Activated CD8-positive, alpha-beta memory T cell treated with anti-CD3 and anti-CD28 coated beads, Interleukin-2, amount 10 ng/mL, durations not matched to agents 7 days and 5 days (primary cell): ENCODE measurements at regions not wholly inside any gene's neighbourhood (a gene's known extent, or its start where the extent isn't known, plus 50 kb on each side); places are given as distances from the start of the nearest gene placed in this dataset.

Experiments used
- ATAC-seq: fragments of 150-1000 bp; cut with Tn5 transposase; one replicate; pipeline ENCODE4 v1.10.0; 2021; ENCODE audit warnings: moderate library complexity
- CTCF ChIA-PET: fragments of 350-600 bp; sonication (Branson Sonifier 250); formaldehyde crosslinking; loops from one replicate; lab custom pipeline; 2021; ENCODE audit warnings: antibody characterized with exemption; lab: Charles Lee
- DNase-seq: peaks from one replicate; pipeline ENCODE4 v3.0.0-alpha.2; 2020
- H3K27ac Mint-ChIP-seq: one replicate; pipeline ENCODE4 v1.8.0; 2021; ENCODE audit warnings: mild to moderate bottlenecking, mixed read lengths
- H3K27me3 Mint-ChIP-seq: one replicate; pipeline ENCODE4 v1.8.0; 2021; ENCODE audit warnings: mixed read lengths
- H3K36me3 Mint-ChIP-seq: one replicate; pipeline ENCODE4 v1.8.0; 2021; ENCODE audit warnings: mild to moderate bottlenecking, mixed read lengths
- H3K4me1 Mint-ChIP-seq: one replicate; pipeline ENCODE4 v1.8.0; 2021; ENCODE audit warnings: mixed read lengths
- H3K4me3 Mint-ChIP-seq: one replicate; pipeline ENCODE4 v1.8.0; 2021; ENCODE audit warnings: mild to moderate bottlenecking, moderate library complexity, mixed read lengths
- H3K9me3 Mint-ChIP-seq: one replicate; pipeline ENCODE4 v1.8.0; 2022; ENCODE audit warnings: low read depth, mixed read lengths

- DNase-seq, result no peak
- Mint-ChIP-seq H3K36me3 (no peaks in the 10 kb centered on the region), H3K27ac (no peak overlapping the region), H3K27me3 (no peaks in the 10 kb centered on the region), H3K4me3 (no peak overlapping the region), H3K4me1 (no peaks in the 10 kb centered on the region), H3K9me3 (no peaks in the 10 kb centered on the region)
- CTCF ChIA-PET, result no interaction called here
- ATAC-seq, result no peak
Measured at GRCh38 chr4:119726505-119726904, 97.9 kb upstream of the PDE5A start.

GRCh38 chr4:119725688-119726330 lies 97.2 kb upstream of the PDE5A start:
- CTCF ChIA-PET, result no interaction called here
- Mint-ChIP-seq H3K27ac (no peak overlapping the region), H3K36me3 (no peaks in the 10 kb centered on the region), H3K9me3 (no peaks in the 10 kb centered on the region), H3K4me1 (no peaks in the 10 kb centered on the region), H3K4me3 (no peak overlapping the region), H3K27me3 (no peaks in the 10 kb centered on the region)
- DNase-seq (no peak), ATAC-seq (no peak)

- Mint-ChIP-seq H3K36me3 (no peaks in the 10 kb centered on the region), H3K4me3 (no peak overlapping the region), H3K27ac (no peak overlapping the region), H3K4me1 (no peaks in the 10 kb centered on the region), H3K9me3 (no peaks in the 10 kb centered on the region), H3K27me3 (no peaks in the 10 kb centered on the region)
- ATAC-seq, result no peak
- CTCF ChIA-PET, result no interaction called here
- no peak for DNase-seq
Measured at GRCh38 chr4:119725011-119725410, 96.4 kb upstream of the PDE5A start.

- H3K27me3 Mint-ChIP-seq, result no peaks in the 10 kb centered on the region
- H3K27ac Mint-ChIP-seq, result no peak overlapping the region
- H3K9me3 Mint-ChIP-seq, result no peaks in the 10 kb centered on the region
- H3K4me3 Mint-ChIP-seq, result no peak overlapping the region
- CTCF ChIA-PET, result no interaction called here
- ATAC-seq, result no peak
- no peaks in the 10 kb centered on the region for H3K4me1 Mint-ChIP-seq
- H3K36me3 Mint-ChIP-seq, result no peaks in the 10 kb centered on the region
- no peak for DNase-seq
Measured at GRCh38 chr4:119722670-119723069, 94.1 kb upstream of the PDE5A start.

- Mint-ChIP-seq H3K36me3 (no peaks in the 10 kb centered on the region), H3K27ac (no peak overlapping the region), H3K4me1 (no peaks in the 10 kb centered on the region), H3K27me3 (no peaks in the 10 kb centered on the region), H3K9me3 (peaks cover 2% of the 10 kb centered on the region), H3K4me3 (no peak overlapping the region)
- no peak for ATAC-seq
- DNase-seq, result no peak
- CTCF ChIA-PET, result no interaction called here
Measured at GRCh38 chr4:119721878-119722277, 93.3 kb upstream of the PDE5A start.

- CTCF ChIA-PET, result no interaction called here
Measured at GRCh38 chr4:119715490-119716445, 87.2 kb upstream of the PDE5A start.

GRCh38 chr4:119709418-119709817 lies 80.8 kb upstream of the PDE5A start:
- peaks cover 10% of the 10 kb centered on the region for H3K4me1 Mint-ChIP-seq
- ATAC-seq (no peak), DNase-seq (no peak)
- peaks cover 9% of the 10 kb centered on the region for H3K27me3 Mint-ChIP-seq
- no peaks in the 10 kb centered on the region for H3K9me3 Mint-ChIP-seq
- H3K36me3 Mint-ChIP-seq, result no peaks in the 10 kb centered on the region
- CTCF ChIA-PET, result interaction anchor here (0.8 kb wide), 1 partner anchor 81 kb away, joined by 3 read pairs; the partner anchor contains the start of gene PDE5A
- H3K27ac Mint-ChIP-seq, result no peak overlapping the region
- H3K4me3 Mint-ChIP-seq, result no peak overlapping the region

More at GRCh38 chr4:119715490-119716445, 87.2 kb upstream of the PDE5A start:
- Mint-ChIP-seq H3K27ac (no peak overlapping the region), H3K36me3 (no peaks in the 10 kb centered on the region), H3K27me3 (no peaks in the 10 kb centered on the region), H3K9me3 (peaks cover 2% of the 10 kb centered on the region), H3K4me1 (no peaks in the 10 kb centered on the region), H3K4me3 (no peak overlapping the region)
- DNase-seq, result no peak
- ATAC-seq, result no peak

GRCh38 chr4:119707336-119707735 lies 78.7 kb upstream of the PDE5A start:
- CTCF ChIA-PET, result no interaction called here
- Mint-ChIP-seq H3K4me3 (no peak overlapping the region), H3K27me3 (peaks cover 14% of the 10 kb centered on the region), H3K36me3 (no peaks in the 10 kb centered on the region), H3K4me1 (peaks cover 10% of the 10 kb centered on the region), H3K27ac (no peak overlapping the region), H3K9me3 (no peaks in the 10 kb centered on the region)
- DNase-seq, result no peak
- no peak for ATAC-seq

- Mint-ChIP-seq H3K27me3 (peaks cover 14% of the 10 kb centered on the region), H3K27ac (no peak overlapping the region), H3K36me3 (no peaks in the 10 kb centered on the region), H3K4me1 (peaks cover 10% of the 10 kb centered on the region), H3K4me3 (no peak overlapping the region), H3K9me3 (no peaks in the 10 kb centered on the region)
- ATAC-seq (no peak), DNase-seq (no peak)
- CTCF ChIA-PET, result no interaction called here
Measured at GRCh38 chr4:119706804-119707203, 78.2 kb upstream of the PDE5A start.

GRCh38 chr4:119697887-119698393 lies 69.3 kb upstream of the PDE5A start:
- Mint-ChIP-seq H3K9me3 (no peaks in the 10 kb centered on the region), H3K36me3 (no peaks in the 10 kb centered on the region), H3K4me1 (no peaks in the 10 kb centered on the region), H3K27ac (no peak overlapping the region), H3K27me3 (peaks cover 5% of the 10 kb centered on the region), H3K4me3 (no peak overlapping the region)
- ATAC-seq (no peak), DNase-seq (no peak)
- CTCF ChIA-PET, result no interaction called here

GRCh38 chr4:119696963-119697362 lies 68.4 kb upstream of the PDE5A start:
- no peak for DNase-seq
- no peaks in the 10 kb centered on the region for H3K36me3 Mint-ChIP-seq
- H3K4me3 Mint-ChIP-seq, result no peak overlapping the region
- H3K27ac Mint-ChIP-seq, result no peak overlapping the region
- no peaks in the 10 kb centered on the region for H3K4me1 Mint-ChIP-seq
- H3K27me3 Mint-ChIP-seq, result peaks cover 10% of the 10 kb centered on the region
- H3K9me3 Mint-ChIP-seq, result no peaks in the 10 kb centered on the region
- CTCF ChIA-PET, result no interaction called here
- ATAC-seq, result no peak

- ATAC-seq (no peak), DNase-seq (no peak)
- H3K9me3 Mint-ChIP-seq, result peaks cover 2% of the 10 kb centered on the region
- H3K4me3 Mint-ChIP-seq, result no peak overlapping the region
- H3K36me3 Mint-ChIP-seq, result no peaks in the 10 kb centered on the region
- CTCF ChIA-PET, result no interaction called here
- H3K27me3 Mint-ChIP-seq, result peaks cover 7% of the 10 kb centered on the region
- H3K27ac Mint-ChIP-seq, result no peak overlapping the region
- no peaks in the 10 kb centered on the region for H3K4me1 Mint-ChIP-seq
Measured at GRCh38 chr4:119695216-119695615, 66.6 kb upstream of the PDE5A start.

- Mint-ChIP-seq H3K36me3 (no peaks in the 10 kb centered on the region), H3K27ac (no peak overlapping the region), H3K27me3 (peaks cover 11% of the 10 kb centered on the region), H3K9me3 (peaks cover 2% of the 10 kb centered on the region), H3K4me3 (no peak overlapping the region), H3K4me1 (no peaks in the 10 kb centered on the region)
- ATAC-seq (no peak), DNase-seq (no peak)
- CTCF ChIA-PET, result no interaction called here
Measured at GRCh38 chr4:119693126-119693525, 64.5 kb upstream of the PDE5A start.

GRCh38 chr4:119692001-119692400 lies 63.4 kb upstream of the PDE5A start:
- Mint-ChIP-seq H3K9me3 (peaks cover 2% of the 10 kb centered on the region), H3K27ac (no peak overlapping the region), H3K27me3 (peaks cover 11% of the 10 kb centered on the region), H3K36me3 (no peaks in the 10 kb centered on the region), H3K4me3 (no peak overlapping the region), H3K4me1 (no peaks in the 10 kb centered on the region)
- CTCF ChIA-PET, result no interaction called here
- ATAC-seq (no peak), DNase-seq (no peak)
